ENCODE measurements at regions not wholly inside any gene's neighbourhood (a gene's known extent, or its start where the extent isn't known, plus 50 kb on each side); places are given as distances from the start of the nearest gene placed in this dataset.

DNA sequence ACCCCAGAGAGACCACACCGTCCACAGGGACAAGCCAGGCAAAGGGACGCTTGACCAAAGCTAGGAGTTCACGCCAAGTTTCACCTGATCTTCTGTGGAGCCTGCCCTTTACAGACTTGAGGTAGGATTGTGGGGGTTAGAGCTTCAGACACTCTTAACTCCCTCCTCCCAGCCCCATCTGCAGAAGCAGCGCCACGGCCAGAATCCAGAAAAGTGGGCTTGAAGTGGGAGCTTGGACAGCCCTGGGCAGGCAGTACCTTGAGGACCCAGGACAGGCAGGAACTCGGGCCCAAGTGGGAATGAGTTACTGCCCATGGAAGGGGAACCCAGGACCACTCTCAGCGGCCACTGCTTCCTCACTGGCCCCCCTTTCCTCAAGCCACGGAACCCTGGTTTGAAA, 695.9 kb downstream of the TBC1D22A start:
- TF ChIP-seq CTCF (IDR thresholded peaks at IDR 0.05) (no peak), POLR2A (IDR thresholded peaks at IDR 0.05) (no peak)

Measured in adrenal gland (tissue), 5 donors.